T1000 (cell line): ENCODE measurements at regions not wholly inside any gene's neighbourhood (a gene's known extent, or its start where the extent isn't known, plus 50 kb on each side); places are given as distances from the start of the nearest gene placed in this dataset.

ENCODE experiments used
- DNase-seq: peaks from one replicate; lab custom pipeline; 2025; ENCODE audit warnings: mixed read lengths; lab: John Stamatoyannopoulos, UW

GRCh38 chr11:131234221-131234620, 136.2 kb upstream of the NTM start:
- DNase-seq, result no peak

GRCh38 chr11:131235328-131236298, 134.8 kb upstream of the NTM start:
- DNase-seq, result no peak

- no peak for DNase-seq
Observed at GRCh38 chr11:131240421-131240820, 130.0 kb upstream of the NTM start.

GRCh38 chr11:131242476-131243000, 127.9 kb upstream of the NTM start:
- DNase-seq, result no peak

GRCh38 chr11:131246156-131246555, 124.3 kb upstream of the NTM start:
- no peak for DNase-seq

- no peak for DNase-seq
Observed at GRCh38 chr11:131246663-131247062, 123.8 kb upstream of the NTM start.

GRCh38 chr11:131248588-131248987, 121.8 kb upstream of the NTM start:
- DNase-seq, result no peak

GRCh38 chr11:131253142-131253655, 117.2 kb upstream of the NTM start:
- DNase-seq, result no peak

- no peak for DNase-seq
Observed at GRCh38 chr11:131253656-131254151, 116.7 kb upstream of the NTM start.

GRCh38 chr11:131254254-131254653, 116.2 kb upstream of the NTM start:
- DNase-seq, result no peak

GRCh38 chr11:131274233-131274632, 96.2 kb upstream of the NTM start:
- DNase-seq, result no peak

- DNase-seq, result no peak
Observed at GRCh38 chr11:131275580-131275979, 94.8 kb upstream of the NTM start.

GRCh38 chr11:131278472-131278871, 91.9 kb upstream of the NTM start:
- no peak for DNase-seq

- DNase-seq, result no peak
Observed at GRCh38 chr11:131279654-131280384, 90.6 kb upstream of the NTM start.

GRCh38 chr11:131281316-131281715, 89.1 kb upstream of the NTM start:
- DNase-seq, result no peak

GRCh38 chr11:131284041-131284440, 86.4 kb upstream of the NTM start:
- DNase-seq, result no peak

- DNase-seq, result no peak
Observed at GRCh38 chr11:131288521-131289091, 81.8 kb upstream of the NTM start.

- DNase-seq, result no peak
Observed at GRCh38 chr11:131290185-131290584, 80.2 kb upstream of the NTM start.

- no peak for DNase-seq
Observed at GRCh38 chr11:131295986-131296385, 74.4 kb upstream of the NTM start.

- DNase-seq, result no peak
Observed at GRCh38 chr11:131297441-131297840, 73.0 kb upstream of the NTM start.

- DNase-seq, result no peak
Observed at GRCh38 chr11:131299598-131300438, 70.6 kb upstream of the NTM start.
